A204.1 (cell line): ENCODE measurements at regions not wholly inside any gene's neighbourhood (a gene's known extent, or its start where the extent isn't known, plus 50 kb on each side); places are given as distances from the start of the nearest gene placed in this dataset.

Experiments used
- FAIRE-seq: peaks from 2 replicates; lab custom pipeline; 2012; peaks lifted over from hg19 to GRCh38; lab: Jason Lieb, UNC

DNA sequence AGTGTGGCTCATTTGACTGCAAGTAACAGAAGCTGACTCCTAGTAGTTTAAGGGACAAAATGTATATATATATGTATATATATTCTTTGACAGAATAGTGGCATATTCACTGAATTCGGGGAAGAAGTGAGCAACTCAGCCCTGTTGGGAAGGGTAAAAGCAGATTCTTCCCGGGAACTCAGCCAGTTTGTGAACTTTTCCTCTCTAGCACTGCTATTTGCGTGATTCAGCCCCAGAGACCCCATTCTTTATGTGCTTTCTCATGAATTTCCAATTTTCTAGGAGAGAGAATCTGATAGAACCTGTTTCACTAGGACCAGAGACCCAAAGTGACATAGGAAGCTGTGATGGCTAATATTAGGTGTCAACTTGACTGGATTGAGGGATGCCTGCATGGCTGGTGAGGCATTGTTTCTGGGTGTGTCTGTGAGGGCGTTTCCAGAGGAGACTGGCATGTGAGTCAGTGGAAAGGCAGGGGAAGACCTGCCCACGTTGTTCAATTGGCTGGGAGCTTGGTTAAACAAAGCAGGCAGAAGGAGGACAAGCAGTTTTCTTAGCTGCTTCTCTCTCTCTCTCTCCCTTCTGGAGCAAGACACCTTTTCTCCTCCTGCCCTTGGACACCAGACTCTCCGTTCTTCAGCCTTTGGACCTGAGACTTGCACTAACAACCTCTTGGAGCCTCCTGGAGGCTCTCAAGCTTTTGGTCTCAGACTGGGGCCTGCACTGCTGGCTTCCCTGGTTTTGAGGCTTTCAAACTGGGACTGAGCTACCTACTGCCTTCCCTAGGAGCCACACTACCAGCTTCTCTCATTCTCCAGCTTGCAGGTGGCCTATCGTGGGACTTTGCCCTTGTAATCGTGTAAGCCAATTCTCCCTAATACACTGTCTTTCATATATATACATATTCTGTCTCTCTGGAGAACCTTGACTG, 93.4 kb upstream of the KCNK1 start:
- no peak for FAIRE-seq

DNA sequence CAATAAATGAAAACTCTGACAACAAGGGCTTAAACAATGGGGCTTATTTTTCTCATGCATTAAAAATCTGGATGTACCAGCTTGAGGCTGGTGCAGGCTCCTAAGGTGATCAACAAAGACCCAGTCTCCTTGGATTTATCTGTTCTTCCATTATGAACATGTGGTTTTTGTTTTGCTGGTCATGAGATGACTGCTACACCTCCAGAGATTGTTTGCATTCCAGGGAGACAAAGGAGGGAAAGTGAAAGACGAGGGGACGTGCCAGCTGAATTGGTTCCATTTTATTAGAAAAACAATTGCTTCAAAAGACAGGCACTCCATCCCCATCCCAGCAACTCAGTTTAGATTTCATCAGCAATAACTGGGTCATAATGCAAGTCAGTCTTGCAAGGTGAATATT, 90.9 kb upstream of the KCNK1 start:
- FAIRE-seq = no peak

DNA sequence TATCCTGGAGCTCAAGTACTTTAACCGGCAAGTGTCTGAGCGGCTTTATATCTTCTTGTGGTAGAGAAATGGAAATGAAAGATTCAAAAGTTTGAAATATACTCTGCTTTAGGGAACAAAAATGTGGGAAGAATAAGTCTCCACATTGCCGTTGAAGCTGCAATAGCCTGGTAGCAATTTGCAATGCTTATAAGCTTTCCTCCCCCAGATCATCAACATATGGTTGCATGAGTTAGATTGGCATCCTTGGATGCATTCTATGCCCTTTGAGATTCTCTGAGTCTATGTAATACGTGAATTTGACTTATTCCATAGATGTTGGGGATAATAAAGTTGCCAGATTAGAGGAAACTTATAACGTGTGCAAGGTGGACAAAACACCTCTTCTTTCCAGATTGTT, 86.1 kb upstream of the KCNK1 start:
- FAIRE-seq = no peak

DNA sequence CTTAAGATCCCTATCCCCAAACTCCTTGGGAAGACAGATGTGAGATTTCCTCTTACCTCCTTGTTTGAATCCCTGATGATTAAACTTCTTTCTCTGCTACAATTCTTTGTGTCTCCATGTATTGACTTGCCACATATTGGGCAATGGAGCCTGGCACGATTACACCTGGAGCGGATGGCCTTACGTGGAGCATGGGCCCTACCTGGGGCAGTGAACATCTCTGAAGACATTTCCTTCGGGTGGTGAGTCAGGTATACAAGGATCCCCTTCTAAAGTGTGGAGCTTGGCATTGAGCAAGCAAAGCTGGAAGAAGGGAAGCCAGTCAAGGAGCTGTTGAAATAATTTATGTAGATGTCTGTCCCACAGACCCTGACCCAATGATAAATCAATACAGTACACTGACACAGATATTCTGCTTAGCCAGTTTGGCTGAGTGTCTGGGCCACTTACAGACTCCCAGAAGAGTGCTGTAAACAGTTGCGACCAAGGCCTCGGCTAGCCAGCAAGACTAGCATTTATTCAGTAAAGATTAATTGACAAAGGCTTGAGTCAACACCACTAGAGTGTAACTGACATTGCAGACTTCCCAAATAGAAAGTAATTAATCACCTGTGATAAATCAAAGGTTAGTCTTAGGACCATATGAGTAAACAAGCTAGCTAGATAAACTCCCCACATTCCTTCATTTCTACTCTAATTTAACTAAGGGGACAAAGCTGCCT, 83.1 kb upstream of the KCNK1 start:
- FAIRE-seq = no peak

DNA sequence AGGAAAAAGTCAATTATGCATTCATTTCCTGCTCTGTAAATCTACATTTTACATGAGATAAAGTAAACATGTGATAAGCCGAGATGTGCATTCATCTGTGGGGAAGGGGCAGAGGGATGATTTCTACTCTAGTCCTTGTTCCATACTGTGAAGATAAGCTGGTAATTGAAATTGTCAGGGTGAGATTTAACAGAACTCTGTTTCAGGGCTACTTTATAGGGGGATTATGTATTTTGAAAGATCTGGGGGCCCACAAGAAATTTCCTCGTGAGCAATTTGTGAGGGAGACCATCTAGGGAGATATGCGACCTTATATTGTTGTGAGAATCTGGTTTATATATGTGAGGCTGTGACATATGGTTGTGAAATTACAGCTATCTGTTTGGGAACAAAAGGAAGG, 73.1 kb upstream of the KCNK1 start:
- FAIRE-seq = no peak

DNA sequence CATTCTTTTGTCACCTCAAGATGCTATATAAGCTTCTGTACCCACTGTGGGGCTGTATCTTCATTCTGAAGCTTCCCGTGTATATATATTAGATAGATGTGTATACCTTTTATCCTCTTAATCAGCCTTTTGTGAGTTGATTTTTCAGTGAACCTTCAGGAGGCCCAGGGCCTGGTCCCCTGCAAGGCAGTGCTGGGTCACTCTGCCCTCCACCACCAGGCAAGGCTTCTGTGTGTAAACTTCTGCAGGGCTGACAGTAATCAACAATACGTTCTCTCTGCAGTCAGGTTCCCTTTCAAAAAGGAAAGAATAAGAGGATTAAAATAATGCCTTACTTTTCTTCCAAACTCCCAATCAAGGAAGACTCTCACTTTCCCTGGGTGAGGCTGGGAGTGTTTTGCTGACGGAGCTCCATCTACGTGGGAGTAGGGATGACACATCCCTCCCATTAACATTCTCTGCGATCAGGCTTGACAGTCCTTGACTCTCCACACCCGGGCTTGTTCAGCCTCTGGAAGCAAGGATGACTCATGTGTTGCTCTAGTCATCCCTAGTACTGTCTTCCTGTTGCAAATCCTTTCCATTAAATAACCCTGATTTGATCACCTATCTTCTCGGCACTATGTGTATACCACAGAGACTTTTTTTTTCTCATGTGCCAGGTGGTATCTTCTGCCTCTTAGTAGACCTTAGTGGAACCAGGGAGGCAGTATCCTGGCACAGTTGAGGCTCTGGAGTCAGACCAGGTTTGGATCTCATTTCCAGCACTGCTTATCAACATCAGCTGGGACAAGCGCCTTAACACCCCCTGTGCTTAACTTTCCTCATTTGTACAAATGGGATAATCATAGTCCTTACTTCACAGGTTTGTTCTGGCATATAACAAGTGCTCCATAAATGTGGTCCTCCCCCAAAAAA, 70.3 kb upstream of the KCNK1 start:
- FAIRE-seq = no peak

DNA sequence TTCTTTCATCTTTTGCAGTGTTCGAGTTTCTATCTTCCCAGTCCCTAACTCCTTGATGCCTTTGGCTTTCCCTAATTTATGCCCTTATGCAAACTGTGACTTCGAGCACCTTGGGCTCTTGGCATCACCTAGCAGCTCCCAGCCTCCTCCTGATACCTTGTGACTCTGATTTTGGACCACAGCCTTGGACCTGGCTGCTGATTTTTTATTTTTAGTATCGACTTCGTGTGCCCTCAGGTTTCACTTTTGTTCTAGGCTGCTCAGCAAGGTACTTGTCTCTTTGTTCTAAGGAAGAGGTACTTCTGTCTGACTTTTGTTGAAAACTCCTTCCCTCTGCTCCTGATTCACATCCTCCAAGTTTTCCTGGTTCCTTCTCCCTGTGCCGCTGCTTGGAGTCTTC, 69.6 kb upstream of the KCNK1 start:
- FAIRE-seq = no peak

DNA sequence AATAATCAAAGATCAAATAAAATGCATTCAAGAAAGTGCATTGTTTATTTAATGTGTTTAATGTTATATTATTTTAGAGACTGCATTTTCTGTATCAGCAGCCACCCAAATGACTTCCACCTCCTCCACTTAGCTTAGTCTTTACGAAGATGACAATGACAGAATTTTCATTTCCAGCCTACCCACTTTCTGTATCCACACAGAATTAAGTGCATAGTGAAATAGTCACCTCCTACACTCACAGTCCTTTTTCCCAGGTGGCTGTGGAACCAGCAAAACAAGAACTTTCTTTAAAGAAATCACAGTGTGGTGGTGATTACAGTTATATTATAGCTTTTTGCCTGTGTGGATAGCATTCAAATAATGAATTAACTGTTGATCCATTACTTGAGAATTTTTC, 66.2 kb upstream of the KCNK1 start:
- FAIRE-seq = no peak

DNA sequence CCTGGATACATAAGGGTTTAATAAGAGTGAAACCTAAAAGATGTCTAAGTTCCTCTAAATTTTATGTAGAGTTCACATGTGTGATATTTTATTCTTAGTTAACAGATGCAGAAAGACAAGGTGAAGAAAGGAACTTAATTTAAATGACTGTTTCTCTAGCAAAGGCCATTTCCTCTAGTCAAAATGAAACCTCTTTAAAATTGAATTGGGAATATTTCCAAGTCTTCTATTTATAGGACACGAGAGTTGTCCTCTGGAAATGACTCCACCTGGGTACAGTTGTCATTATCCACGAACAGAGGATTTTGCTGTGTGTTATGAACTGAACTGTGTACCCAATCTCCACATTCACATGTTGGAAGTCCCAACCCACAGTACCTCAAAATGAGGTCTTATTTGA, 64.5 kb upstream of the KCNK1 start:
- FAIRE-seq = no peak

DNA sequence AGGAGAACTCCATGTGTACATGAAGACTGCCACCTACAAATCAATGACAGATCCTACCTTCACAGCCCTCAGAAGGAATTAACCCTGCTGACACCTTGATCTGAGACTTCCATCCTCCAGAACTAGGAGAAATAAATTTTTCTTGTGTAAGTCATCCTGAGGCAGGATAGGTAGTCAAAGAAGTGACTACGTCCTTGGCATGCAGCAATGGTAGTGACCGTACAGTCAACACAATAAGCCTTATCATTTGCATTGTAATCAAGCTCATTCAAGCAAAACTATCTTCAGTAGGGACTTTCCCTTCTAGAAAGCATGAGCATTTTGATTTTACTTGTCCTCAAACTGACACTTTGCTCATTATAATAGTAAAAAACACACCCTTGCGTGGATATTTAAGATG, 64.0 kb upstream of the KCNK1 start:
- no peak for FAIRE-seq

DNA sequence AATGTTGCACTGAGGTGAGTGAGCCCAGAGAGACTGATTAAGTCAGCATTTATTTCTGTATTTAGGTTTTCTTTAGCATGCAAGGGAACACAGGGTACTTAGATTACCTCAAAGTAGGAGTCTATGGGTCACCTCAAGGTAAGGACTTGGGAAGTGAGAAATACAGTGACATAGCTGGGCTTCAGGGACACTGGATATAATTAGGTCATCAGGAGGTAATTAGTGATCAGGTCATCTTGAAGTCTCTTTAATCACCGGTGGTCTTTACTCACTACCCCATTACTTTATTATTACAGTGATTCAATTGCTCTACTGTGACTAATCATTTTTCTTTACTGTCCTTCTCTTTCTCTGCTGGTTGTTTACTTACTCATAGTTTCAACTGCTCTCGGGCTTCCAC, 59.9 kb upstream of the KCNK1 start:
- no peak for FAIRE-seq

DNA sequence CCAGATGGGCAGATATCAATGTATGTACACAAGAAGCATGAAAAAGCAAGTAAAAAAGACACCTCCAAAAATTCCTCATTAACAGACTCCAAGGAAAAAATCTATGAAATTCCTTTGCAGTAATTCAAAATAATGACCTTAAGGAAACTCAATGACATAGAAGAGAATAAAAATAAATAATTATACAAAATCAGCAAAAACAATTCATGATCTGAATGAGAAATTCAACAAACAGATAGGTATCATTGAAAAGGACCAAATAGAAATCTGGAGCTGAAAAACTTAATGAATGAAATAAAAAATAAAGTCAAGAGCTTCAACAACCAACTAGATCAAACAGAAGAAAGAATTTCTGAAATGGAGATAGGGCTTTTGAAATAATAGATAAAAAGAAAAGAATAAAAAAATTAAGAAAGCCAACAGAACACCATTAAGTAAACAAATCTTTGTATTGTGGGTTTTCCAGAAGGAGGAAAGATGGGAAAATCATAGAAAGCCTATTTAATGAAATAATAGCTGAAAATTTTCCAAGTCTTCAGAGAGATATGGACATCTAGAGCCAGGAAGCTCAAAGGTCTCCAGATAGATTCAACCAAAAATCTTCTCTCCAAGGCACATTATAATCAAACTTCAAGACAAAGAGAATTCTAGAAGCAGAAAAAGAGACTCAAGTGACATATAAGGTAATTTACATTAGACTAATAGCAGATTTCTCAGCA, 52.0 kb upstream of the KCNK1 start:
- FAIRE-seq = no peak
